Neural progenitor cell (in vitro differentiated cells): ENCODE measurements at regions not wholly inside any gene's neighbourhood (a gene's known extent, or its start where the extent isn't known, plus 50 kb on each side); places are given as distances from the start of the nearest gene placed in this dataset.

Experiments
- EZH2 ChIP-seq: fragments of 200-600 bp; sonication (generic); IDR thresholded peaks from 2 replicates; pipeline ENCODE4 v1.6.1; 2017; ENCODE audit warnings: antibody characterized with exemption, mild to moderate bottlenecking, moderate library complexity
- TF ChIP-seq, protein P1 (sequence below): fragments of 200-600 bp; sonication (generic); IDR thresholded peaks from 2 replicates; pipeline ENCODE4 v1.5.1; 2017; ENCODE audit warnings: antibody characterized with exemption, mild to moderate bottlenecking

DNA sequence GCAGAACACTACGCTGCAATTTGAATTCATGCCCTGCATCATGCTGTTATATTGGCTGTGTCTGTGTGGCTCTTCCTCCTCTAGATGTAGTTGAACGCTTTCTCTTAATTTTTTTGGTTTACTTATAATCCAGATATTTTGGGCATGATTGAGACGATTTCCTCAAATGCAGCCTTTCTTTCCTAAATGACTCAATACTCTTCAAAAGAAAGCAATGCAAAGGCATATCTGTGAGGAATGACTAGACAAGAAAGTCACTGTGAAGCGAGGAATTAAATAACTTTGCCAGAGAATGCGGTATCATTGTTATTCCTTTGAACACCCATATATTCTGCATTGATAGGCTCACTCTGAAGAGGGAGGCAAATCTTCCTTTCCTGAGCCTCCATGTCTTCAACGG, 152.8 kb downstream of the YIPF5 start:
- TF ChIP-seq, protein P1, sequence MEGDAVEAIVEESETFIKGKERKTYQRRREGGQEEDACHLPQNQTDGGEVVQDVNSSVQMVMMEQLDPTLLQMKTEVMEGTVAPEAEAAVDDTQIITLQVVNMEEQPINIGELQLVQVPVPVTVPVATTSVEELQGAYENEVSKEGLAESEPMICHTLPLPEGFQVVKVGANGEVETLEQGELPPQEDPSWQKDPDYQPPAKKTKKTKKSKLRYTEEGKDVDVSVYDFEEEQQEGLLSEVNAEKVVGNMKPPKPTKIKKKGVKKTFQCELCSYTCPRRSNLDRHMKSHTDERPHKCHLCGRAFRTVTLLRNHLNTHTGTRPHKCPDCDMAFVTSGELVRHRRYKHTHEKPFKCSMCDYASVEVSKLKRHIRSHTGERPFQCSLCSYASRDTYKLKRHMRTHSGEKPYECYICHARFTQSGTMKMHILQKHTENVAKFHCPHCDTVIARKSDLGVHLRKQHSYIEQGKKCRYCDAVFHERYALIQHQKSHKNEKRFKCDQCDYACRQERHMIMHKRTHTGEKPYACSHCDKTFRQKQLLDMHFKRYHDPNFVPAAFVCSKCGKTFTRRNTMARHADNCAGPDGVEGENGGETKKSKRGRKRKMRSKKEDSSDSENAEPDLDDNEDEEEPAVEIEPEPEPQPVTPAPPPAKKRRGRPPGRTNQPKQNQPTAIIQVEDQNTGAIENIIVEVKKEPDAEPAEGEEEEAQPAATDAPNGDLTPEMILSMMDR, result no peak
- TF ChIP-seq EZH2, result no peak
